Loucy (cell line): ENCODE measurements at regions not wholly inside any gene's neighbourhood (a gene's known extent, or its start where the extent isn't known, plus 50 kb on each side); places are given as distances from the start of the nearest gene placed in this dataset.

Experiments
- H2AFZ ChIP-seq: fragments of 200-600 bp; sonication (generic); 2 replicates; pipeline ENCODE4 v1.6.0; 2016; ENCODE audit warnings: antibody characterized with exemption, mild to moderate bottlenecking, low read length, moderate library complexity
- H3F3A ChIP-seq: fragments of 200-600 bp; 2 replicates; pipeline ENCODE4 v1.6.0; 2016; ENCODE audit warnings: antibody characterized with exemption, low read depth, mild to moderate bottlenecking
- H3K27me3 ChIP-seq: fragments of 200-600 bp; sonication (generic); 2 replicates; pipeline ENCODE4 v1.6.1; 2014; ENCODE audit warnings: low read length, mild to moderate bottlenecking; ENCODE audit not compliant: insufficient read depth, poor library complexity, severe bottlenecking
- H3K36me3 ChIP-seq: fragments of 200-600 bp; sonication (generic); 2 replicates; pipeline ENCODE4 v1.6.1; 2016; ENCODE audit warnings: low read length; ENCODE audit not compliant: insufficient read depth
- H3K4me1 ChIP-seq: fragments of 200-600 bp; sonication (generic); 2 replicates; pipeline ENCODE4 v1.5.1; 2014; ENCODE audit warnings: low read length, mild to moderate bottlenecking; ENCODE audit not compliant: insufficient read depth, poor library complexity, severe bottlenecking
- H3K4me2 ChIP-seq: fragments of 200-600 bp; sonication (generic); 2 replicates; pipeline ENCODE4 v1.6.0; 2014; ENCODE audit warnings: antibody characterized with exemption, low read length, low read depth, mild to moderate bottlenecking; ENCODE audit not compliant: poor library complexity, severe bottlenecking
- H3K4me3 ChIP-seq: fragments of 200-600 bp; sonication (generic); 2 replicates; pipeline ENCODE4 v1.5.1; 2014; ENCODE audit warnings: low read length, mild to moderate bottlenecking, mixed read lengths; ENCODE audit not compliant: poor library complexity, severe bottlenecking
- H3K79me2 ChIP-seq: fragments of 200-600 bp; sonication (generic); 2 replicates; pipeline ENCODE4 v1.6.1; 2014; ENCODE audit warnings: low read length; ENCODE audit not compliant: insufficient read depth
- H3K9ac ChIP-seq: fragments of 200-600 bp; sonication (generic); 2 replicates; pipeline ENCODE4 v1.6.0; 2014; ENCODE audit warnings: mild to moderate bottlenecking, low read depth, low read length, moderate library complexity; ENCODE audit not compliant: poor library complexity, severe bottlenecking
- H3K9me2 ChIP-seq: fragments of 200-600 bp; sonication (generic); replicated peaks from 2 replicates; pipeline ENCODE4 v1.6.1; 2016; ENCODE audit warnings: low read depth, low read length, mixed read lengths
- H3K9me3 ChIP-seq: fragments of 200-600 bp; sonication (generic); 2 replicates; pipeline ENCODE4 v1.6.1; 2014; ENCODE audit warnings: mild to moderate bottlenecking, antibody characterized with exemption, low read length, low read depth; ENCODE audit not compliant: insufficient read depth
- H4K20me1 ChIP-seq: fragments of 200-600 bp; sonication (generic); 2 replicates; pipeline ENCODE4 v1.6.0; 2014; ENCODE audit warnings: antibody characterized with exemption, low read length, mild to moderate bottlenecking; ENCODE audit not compliant: insufficient read depth, poor library complexity, severe bottlenecking
- EZH2phosphoT487 ChIP-seq: fragments of 200-600 bp; IDR thresholded peaks from 2 replicates; pipeline ENCODE4 v1.6.1; 2018; ENCODE audit warnings: antibody characterized with exemption, mild to moderate bottlenecking, moderate library complexity, borderline replicate concordance
- TF ChIP-seq, protein P1 (sequence below): fragments of 200-600 bp; sonication (generic); conservative IDR thresholded peaks from 2 replicates; pipeline ENCODE4 v1.5.1; 2014; ENCODE audit warnings: mild to moderate bottlenecking, antibody characterized with exemption, low read length

DNA sequence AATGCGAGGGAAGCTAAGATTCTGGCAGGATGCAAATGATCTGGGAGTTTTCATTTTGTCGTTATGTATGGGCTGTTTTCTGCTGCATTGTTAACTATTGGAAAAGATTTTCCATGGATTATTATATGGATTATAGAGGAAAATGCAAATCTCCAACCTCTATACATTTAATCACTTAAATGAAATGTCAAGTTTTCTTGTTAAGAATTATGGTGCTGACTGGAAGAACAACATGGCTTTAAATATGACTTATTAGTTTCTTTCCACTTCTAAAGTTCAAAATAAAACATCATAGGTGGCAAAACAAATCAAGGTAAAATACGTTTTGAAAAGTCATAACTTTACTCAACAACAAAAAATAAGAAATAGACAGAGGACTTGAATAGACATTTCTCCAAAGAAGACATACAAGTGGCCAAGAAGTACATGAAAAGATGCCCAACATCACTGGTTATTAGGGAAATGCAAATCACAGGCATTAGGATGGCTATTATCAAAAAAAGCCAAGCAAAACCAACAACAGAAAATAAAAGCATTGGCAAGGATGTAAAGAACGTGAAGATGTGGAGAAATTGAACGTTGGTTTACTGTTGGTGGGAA lies 56.2 kb upstream of the CLDN5 start:
- no peaks in the 10 kb centered on the region for H3K27me3 ChIP-seq
- H3K4me3 ChIP-seq, result peak overlapping the region; percentile 63
- no peaks in the 10 kb centered on the region for H3K9me3 ChIP-seq
- no peak overlapping the region for H2AFZ ChIP-seq
- no peaks in the 10 kb centered on the region for H3K9me2 ChIP-seq
- no peaks in the 10 kb centered on the region for H4K20me1 ChIP-seq
- peak overlapping the region; percentile 84 for H3K9ac ChIP-seq
- peaks cover 53% of the 10 kb centered on the region for H3K4me1 ChIP-seq
- H3F3A ChIP-seq, result peaks cover 19% of the 10 kb centered on the region
- peak overlapping the region; percentile 78 for H3K4me2 ChIP-seq
- H3K79me2 ChIP-seq, result no peaks in the 10 kb centered on the region
- H3K36me3 ChIP-seq, result no peaks in the 10 kb centered on the region
- TF ChIP-seq, protein P1, sequence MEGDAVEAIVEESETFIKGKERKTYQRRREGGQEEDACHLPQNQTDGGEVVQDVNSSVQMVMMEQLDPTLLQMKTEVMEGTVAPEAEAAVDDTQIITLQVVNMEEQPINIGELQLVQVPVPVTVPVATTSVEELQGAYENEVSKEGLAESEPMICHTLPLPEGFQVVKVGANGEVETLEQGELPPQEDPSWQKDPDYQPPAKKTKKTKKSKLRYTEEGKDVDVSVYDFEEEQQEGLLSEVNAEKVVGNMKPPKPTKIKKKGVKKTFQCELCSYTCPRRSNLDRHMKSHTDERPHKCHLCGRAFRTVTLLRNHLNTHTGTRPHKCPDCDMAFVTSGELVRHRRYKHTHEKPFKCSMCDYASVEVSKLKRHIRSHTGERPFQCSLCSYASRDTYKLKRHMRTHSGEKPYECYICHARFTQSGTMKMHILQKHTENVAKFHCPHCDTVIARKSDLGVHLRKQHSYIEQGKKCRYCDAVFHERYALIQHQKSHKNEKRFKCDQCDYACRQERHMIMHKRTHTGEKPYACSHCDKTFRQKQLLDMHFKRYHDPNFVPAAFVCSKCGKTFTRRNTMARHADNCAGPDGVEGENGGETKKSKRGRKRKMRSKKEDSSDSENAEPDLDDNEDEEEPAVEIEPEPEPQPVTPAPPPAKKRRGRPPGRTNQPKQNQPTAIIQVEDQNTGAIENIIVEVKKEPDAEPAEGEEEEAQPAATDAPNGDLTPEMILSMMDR, result no peak
- no peak for TF ChIP-seq EZH2phosphoT487

DNA sequence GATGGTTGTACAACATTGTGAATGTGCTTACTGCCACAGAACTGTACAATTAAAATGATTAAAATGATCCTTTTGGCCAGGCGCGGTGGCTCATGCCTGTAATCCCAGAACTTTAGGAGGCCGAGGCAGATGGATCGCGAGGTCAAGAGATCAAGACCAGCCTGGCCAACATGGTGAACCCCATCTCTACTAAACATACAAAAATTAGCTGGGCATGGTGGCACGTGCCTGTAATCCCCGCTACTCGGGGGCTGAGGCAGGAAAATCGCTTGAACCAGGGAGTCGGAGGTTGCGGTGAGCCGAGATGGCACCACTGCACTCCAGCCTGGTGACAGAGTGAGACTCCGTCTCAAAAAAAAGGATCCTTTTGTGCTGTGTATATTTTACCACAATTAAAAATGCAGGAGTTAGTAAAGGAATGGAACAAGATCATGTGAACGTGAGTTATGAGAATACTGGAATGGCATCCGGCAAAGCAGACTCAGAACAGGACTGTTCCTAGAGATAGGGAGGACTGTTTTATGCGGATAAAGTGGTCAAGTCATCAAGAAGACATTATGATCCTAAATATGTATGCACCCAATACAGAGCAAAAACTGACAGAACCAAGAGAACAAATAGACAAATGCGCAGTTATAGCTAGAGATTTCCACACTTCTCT lies 58.0 kb upstream of the CLDN5 start:
- TF ChIP-seq, protein P1, result no peak
- no peak for TF ChIP-seq EZH2phosphoT487
- Histone ChIP-seq H3K27me3 (no peaks in the 10 kb centered on the region), H3K9me2 (no peaks in the 10 kb centered on the region), H3K9ac (no peak overlapping the region), H3K9me3 (no peaks in the 10 kb centered on the region), H3K4me1 (peaks cover 41% of the 10 kb centered on the region), H3K36me3 (no peaks in the 10 kb centered on the region), H4K20me1 (no peaks in the 10 kb centered on the region), H3K4me2 (no peak overlapping the region), H2AFZ (no peak overlapping the region), H3F3A (peaks cover 19% of the 10 kb centered on the region), H3K4me3 (no peak overlapping the region), H3K79me2 (no peaks in the 10 kb centered on the region)

DNA sequence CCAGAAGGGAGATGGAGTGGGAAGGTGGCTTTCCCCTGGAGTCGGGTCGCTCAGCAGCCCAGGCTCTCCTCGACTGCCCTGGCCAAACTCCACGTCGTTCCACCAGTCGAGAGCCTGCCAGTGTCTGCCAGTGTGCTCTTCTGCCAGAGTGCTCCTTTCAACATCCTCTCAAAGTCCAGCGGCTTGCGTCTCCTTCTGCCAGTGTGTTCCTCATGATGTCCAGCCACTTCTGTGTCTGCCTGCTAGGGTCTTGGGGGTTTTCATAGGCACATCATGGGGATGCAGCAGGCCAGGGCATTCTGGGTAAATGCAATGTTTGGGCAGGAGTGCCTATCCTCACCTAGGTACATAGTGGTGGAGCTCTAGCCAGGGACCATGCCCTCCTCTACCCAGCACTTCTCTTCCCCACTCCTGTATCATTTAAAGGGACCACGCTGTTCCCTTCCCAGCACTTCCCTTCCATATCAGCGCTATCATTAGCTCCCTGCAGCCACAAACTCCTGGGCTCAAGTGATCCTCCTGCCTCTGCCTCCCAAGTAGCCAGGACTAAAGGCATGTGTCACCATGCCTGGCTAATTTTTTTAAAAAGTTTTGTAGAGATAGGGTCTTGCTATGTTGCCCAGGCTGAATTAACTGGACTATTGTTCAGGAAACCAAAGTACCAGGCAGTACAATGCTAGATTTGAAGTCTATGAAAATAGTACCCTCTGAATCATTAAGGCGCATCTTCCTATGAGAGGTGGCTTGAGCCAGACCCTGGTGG lies 62.9 kb upstream of the CLDN5 start:
- Histone ChIP-seq H4K20me1 (no peaks in the 10 kb centered on the region), H3K9me2 (no peaks in the 10 kb centered on the region), H3K27me3 (no peaks in the 10 kb centered on the region), H3K4me3 (no peak overlapping the region), H3F3A (peaks cover 4% of the 10 kb centered on the region; the same call in 1 of the 2 replicates), H3K4me1 (peaks cover 4% of the 10 kb centered on the region), H3K9ac (no peak overlapping the region), H3K79me2 (no peaks in the 10 kb centered on the region), H3K9me3 (no peaks in the 10 kb centered on the region), H2AFZ (no peak overlapping the region), H3K4me2 (no peak overlapping the region), H3K36me3 (no peaks in the 10 kb centered on the region)
- TF ChIP-seq, protein P1, result no peak
- no peak for TF ChIP-seq EZH2phosphoT487
